KMS-11 (cell line): ENCODE measurements at regions not wholly inside any gene's neighbourhood (a gene's known extent, or its start where the extent isn't known, plus 50 kb on each side); places are given as distances from the start of the nearest gene placed in this dataset.
A peak's percentile ranks its signal among the peaks of the same experiment; 100 is the strongest.
"Not testable (repeated sequence)": the region's sequence is repeated elsewhere in the genome, so short reads cannot be mapped to it uniquely, and the experiment has no call there.

ENCODE experiments used
- H2AFZ ChIP-seq: fragments of 200-600 bp; sonication (generic); 2 replicates; pipeline ENCODE4 v1.6.1; 2016; ENCODE audit warnings: antibody characterized with exemption, mixed run types, low read depth
- H3K27ac ChIP-seq: fragments of 200-600 bp; sonication (generic); 2 replicates; pipeline ENCODE4 v1.6.1; 2016; ENCODE audit warnings: mild to moderate bottlenecking, mixed run types
- H3K27me3 ChIP-seq: fragments of 200-600 bp; sonication (generic); 2 replicates; pipeline ENCODE4 v1.6.1; 2017; ENCODE audit warnings: mild to moderate bottlenecking, low read depth, mixed run types, moderate library complexity; ENCODE audit not compliant: insufficient read depth
- H3K36me3 ChIP-seq: fragments of 200-600 bp; sonication (generic); 2 replicates; pipeline ENCODE4 v1.6.1; 2017; ENCODE audit warnings: mild to moderate bottlenecking, mixed run types; ENCODE audit not compliant: insufficient read depth
- H3K4me1 ChIP-seq: fragments of 200-600 bp; sonication (generic); 2 replicates; pipeline ENCODE4 v1.6.1; 2016; ENCODE audit warnings: mild to moderate bottlenecking, low read depth, mixed run types; ENCODE audit not compliant: poor library complexity, severe bottlenecking
- H3K4me2 ChIP-seq: fragments of 200-600 bp; sonication (generic); 2 replicates; pipeline ENCODE4 v1.7.0; 2016; ENCODE audit warnings: mild to moderate bottlenecking, mixed run types
- H3K4me3 ChIP-seq: fragments of 200-600 bp; sonication (generic); IDR thresholded peaks from 2 replicates; pipeline ENCODE4 v1.6.1; 2017; ENCODE audit warnings: low read depth, low read length, mixed read lengths; ENCODE audit not compliant: insufficient read depth
- H3K79me2 ChIP-seq: fragments of 200-600 bp; sonication (generic); 2 replicates; pipeline ENCODE4 v1.6.1; 2016; ENCODE audit warnings: low read depth, mixed run types; ENCODE audit not compliant: insufficient read depth
- H3K9ac ChIP-seq: fragments of 200-600 bp; sonication (generic); 2 replicates; pipeline ENCODE4 v1.6.1; 2016; ENCODE audit warnings: mild to moderate bottlenecking, mixed run types
- H4K20me1 ChIP-seq: fragments of 200-600 bp; sonication (generic); 2 replicates; pipeline ENCODE4 v1.6.1; 2016; ENCODE audit warnings: mild to moderate bottlenecking, mixed run types; ENCODE audit not compliant: insufficient read depth
- TF ChIP-seq, protein P1 (sequence below): fragments of 200-600 bp; sonication (generic); conservative IDR thresholded peaks from 2 replicates; pipeline ENCODE4 v1.6.1; 2017; ENCODE audit warnings: low read depth, mild to moderate bottlenecking, antibody characterized with exemption, low read length, moderate library complexity, mixed read lengths

DNA sequence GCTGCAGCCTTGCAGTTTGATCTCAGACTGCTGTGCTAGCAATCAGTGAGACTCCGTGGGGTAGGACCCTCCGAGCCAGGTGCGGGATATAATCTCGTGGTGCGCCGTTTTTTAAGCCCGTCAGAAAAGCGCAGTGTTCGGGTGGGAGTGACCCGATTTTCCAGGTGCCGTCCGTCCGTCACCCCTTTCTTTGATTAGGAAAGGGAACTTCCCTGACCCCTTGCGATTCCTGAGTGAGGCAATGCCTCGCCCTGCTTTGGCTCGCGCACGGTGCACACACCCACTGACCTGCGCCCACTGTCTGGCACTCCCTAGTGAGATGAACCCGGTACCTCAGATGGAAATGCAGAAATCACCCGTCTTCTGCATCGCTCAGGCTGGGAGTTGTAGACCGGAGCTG lies 203.2 kb downstream of the SNCAIP start:
- not testable (repeated sequence) for H3K4me1 ChIP-seq, H4K20me1 ChIP-seq, H3K4me3 ChIP-seq, H3K27me3 ChIP-seq, H3K9ac ChIP-seq, H3K36me3 ChIP-seq, H2AFZ ChIP-seq, H3K79me2 ChIP-seq, H3K27ac ChIP-seq, H3K4me2 ChIP-seq

DNA sequence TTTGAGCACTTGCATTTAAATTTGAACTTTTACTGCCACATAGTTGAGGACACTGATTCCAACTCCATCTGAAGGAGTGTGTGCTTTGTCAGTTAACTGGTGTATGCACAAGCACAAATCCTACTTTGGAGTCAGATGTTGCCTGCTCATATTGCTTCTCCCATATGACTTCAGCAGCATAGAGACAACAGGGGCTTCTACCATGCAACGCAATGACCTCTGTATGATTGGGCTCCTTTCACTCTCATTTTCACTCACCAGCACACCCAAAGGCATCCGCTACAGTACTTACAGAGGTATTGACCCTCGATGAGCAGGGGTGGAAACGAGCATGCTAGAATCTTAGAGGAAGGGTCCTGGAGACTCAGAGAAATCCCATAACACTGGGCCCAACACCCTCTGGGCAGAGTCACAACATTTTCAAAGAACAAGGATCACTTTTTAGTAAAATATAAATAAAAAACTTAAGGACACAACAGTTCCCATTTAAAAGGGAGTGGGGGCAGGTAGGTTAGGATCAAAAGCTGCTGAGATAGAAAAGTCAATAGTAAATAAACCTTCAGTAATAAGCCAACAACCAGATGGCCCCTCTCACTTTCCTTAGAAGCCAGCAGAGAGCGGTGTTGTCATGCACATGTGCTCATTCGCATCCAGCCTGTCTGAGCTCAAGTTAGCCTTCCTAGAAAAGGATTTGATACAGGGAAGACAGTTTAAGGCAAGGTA lies 203.8 kb downstream of the SNCAIP start:
- Histone ChIP-seq H3K27ac (no peak overlapping the region), H3K9ac (no peak overlapping the region), H3K4me1 (no peaks in the 10 kb centered on the region), H2AFZ (no peak overlapping the region), H4K20me1 (no peaks in the 10 kb centered on the region), H3K27me3 (no peaks in the 10 kb centered on the region), H3K4me3 (no peak overlapping the region), H3K79me2 (no peaks in the 10 kb centered on the region), H3K36me3 (no peaks in the 10 kb centered on the region), H3K4me2 (no peak overlapping the region)
- TF ChIP-seq, protein P1, sequence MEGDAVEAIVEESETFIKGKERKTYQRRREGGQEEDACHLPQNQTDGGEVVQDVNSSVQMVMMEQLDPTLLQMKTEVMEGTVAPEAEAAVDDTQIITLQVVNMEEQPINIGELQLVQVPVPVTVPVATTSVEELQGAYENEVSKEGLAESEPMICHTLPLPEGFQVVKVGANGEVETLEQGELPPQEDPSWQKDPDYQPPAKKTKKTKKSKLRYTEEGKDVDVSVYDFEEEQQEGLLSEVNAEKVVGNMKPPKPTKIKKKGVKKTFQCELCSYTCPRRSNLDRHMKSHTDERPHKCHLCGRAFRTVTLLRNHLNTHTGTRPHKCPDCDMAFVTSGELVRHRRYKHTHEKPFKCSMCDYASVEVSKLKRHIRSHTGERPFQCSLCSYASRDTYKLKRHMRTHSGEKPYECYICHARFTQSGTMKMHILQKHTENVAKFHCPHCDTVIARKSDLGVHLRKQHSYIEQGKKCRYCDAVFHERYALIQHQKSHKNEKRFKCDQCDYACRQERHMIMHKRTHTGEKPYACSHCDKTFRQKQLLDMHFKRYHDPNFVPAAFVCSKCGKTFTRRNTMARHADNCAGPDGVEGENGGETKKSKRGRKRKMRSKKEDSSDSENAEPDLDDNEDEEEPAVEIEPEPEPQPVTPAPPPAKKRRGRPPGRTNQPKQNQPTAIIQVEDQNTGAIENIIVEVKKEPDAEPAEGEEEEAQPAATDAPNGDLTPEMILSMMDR = peak; percentile 52

DNA sequence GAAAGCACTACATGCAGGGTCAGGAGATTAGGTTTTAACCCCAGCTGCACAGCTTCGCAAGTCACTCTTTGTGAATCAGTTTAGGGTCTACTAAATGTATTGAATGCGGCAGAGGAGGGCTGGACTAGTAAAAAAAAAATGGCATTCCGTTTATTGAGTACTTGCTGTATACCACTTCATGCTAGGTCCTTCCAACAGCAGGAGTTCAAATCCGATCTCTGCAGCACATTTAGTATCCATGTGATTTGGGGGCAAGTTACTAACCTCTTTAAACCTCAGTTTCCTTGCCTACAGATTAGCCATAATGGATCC lies 204.4 kb downstream of the SNCAIP start:
- Histone ChIP-seq H3K4me1 (no peaks in the 10 kb centered on the region), H3K4me3 (no peak overlapping the region), H3K9ac (no peak overlapping the region), H3K79me2 (no peaks in the 10 kb centered on the region), H4K20me1 (no peaks in the 10 kb centered on the region), H3K27ac (no peak overlapping the region), H3K4me2 (no peak overlapping the region), H3K36me3 (no peaks in the 10 kb centered on the region), H3K27me3 (no peaks in the 10 kb centered on the region), H2AFZ (no peak overlapping the region)
- TF ChIP-seq, protein P1 = 0 out of 2 replicates have a peak, but pooled peaks have one; percentile 7

DNA sequence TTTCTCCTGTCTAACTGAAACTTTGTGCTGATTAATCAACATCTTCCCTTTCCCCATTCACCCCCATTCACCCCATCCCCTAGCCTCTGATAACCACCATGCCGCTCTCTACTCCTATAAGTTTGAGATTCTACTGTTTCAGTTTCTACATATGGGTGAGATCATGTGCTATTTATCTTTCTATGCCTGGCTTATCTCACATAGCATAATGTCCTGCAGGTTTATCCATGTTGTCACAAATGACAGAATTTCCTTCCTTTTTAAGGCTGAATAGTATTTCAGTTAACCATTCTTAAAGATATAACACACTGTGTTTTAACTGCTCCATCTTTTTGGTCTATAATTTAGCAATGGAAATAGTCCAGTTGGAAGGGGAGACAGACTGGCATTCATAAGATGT lies 205.1 kb downstream of the SNCAIP start:
- Histone ChIP-seq H3K4me2 (no peak overlapping the region), H3K27ac (no peak overlapping the region), H2AFZ (no peak overlapping the region), H3K27me3 (no peaks in the 10 kb centered on the region), H3K36me3 (no peaks in the 10 kb centered on the region), H3K9ac (no peak overlapping the region), H4K20me1 (no peaks in the 10 kb centered on the region), H3K4me1 (no peaks in the 10 kb centered on the region), H3K79me2 (no peaks in the 10 kb centered on the region), H3K4me3 (no peak overlapping the region)
- TF ChIP-seq, protein P1 = no peak

DNA sequence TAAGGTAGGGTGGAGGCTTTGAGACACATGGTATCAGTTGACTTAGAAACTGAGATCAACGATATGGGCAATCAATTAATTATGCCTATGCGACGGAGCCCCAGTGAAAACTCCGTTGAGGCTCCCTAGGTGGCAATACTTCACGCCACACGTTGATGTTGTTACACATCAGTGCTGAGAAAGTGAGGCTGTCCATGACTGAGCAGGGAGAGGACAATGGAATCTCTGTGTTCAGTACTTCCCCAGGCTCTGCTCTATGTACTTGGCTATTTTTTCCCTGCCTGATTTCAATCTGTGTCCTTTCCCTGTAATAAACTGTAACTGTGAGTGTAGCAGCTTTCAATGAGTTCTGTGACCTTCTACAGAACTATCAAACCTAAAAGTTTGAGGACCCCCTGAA lies 211.7 kb downstream of the SNCAIP start:
- Histone ChIP-seq H3K79me2 (no peaks in the 10 kb centered on the region), H3K27ac (no peak overlapping the region), H2AFZ (no peak overlapping the region), H3K4me2 (no peak overlapping the region), H4K20me1 (no peaks in the 10 kb centered on the region), H3K4me1 (no peaks in the 10 kb centered on the region), H3K36me3 (no peaks in the 10 kb centered on the region), H3K9ac (no peak overlapping the region), H3K27me3 (no peaks in the 10 kb centered on the region), H3K4me3 (no peak overlapping the region)
- TF ChIP-seq, protein P1 = no peak
